ENCODE measurements at regions not wholly inside any gene's neighbourhood (a gene's known extent, or its start where the extent isn't known, plus 50 kb on each side); places are given as distances from the start of the nearest gene placed in this dataset.

DNA sequence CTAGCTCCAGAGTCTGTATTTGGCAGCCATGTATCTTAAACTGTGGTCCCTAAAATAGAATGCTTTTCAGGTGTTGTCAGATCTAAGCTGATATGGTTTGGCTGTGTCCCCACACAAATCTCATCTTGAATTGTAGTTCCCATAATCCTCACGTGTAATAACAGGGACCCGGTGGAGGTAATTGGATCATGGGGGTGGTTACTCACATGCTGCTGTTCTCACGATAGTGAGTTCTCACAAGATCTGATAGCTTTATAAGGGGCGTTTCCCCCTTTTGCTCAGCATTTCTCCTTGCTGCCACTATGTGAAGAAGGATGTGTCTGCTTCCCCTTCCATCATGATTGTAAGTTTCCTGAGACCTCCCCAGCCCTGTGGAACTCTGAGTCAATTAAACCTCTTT lies 199.9 kb upstream of the ISX start:
- DNase-seq (ENCODE audit: low read depth in 1 of 2, low spot score in 1 of 2) (no peak), FAIRE-seq (no peak), ATAC-seq (no peak)
- Histone ChIP-seq H3K4me3 (no peak overlapping the region), H3K27ac (no peak overlapping the region), H3K9me3 (no peaks in the 10 kb centered on the region), H3K4me1 (no peaks in the 10 kb centered on the region), H3K4me2 (no peak overlapping the region)
- POLR2A ChIA-PET = no interaction called here
- TF ChIP-seq RCOR1 (IDR thresholded peaks at IDR 0.05; ENCODE audit: low read depth, low read length) = no peak
- TF ChIP-seq NPAS2 (CRISPR knock-in tag; IDR thresholded peaks at IDR 0.05; ENCODE audit: borderline replicate concordance) = no peak
- TF ChIP-seq, protein P1, sequence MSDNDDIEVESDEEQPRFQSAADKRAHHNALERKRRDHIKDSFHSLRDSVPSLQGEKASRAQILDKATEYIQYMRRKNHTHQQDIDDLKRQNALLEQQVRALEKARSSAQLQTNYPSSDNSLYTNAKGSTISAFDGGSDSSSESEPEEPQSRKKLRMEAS (IDR thresholded peaks at IDR 0.05) = no peak
- no peak for TF ChIP-seq CHD2 (IDR thresholded peaks at IDR 0.05; ENCODE audit: low read length, partially characterized antibody)
- TF ChIP-seq CBX8 (IDR thresholded peaks at IDR 0.05) = no peak
- TF ChIP-seq RFX5 (IDR thresholded peaks at IDR 0.05) = no peak
- no peak for TF ChIP-seq POLR2AphosphoS2 (conservative IDR thresholded peaks at IDR 0.05; ENCODE audit: low read length)
- TF ChIP-seq TFCP2L1 (CRISPR knock-in tag; IDR thresholded peaks at IDR 0.05) = no peak
- TF ChIP-seq, protein P2, sequence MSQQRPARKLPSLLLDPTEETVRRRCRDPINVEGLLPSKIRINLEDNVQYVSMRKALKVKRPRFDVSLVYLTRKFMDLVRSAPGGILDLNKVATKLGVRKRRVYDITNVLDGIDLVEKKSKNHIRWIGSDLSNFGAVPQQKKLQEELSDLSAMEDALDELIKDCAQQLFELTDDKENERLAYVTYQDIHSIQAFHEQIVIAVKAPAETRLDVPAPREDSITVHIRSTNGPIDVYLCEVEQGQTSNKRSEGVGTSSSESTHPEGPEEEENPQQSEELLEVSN (IDR thresholded peaks at IDR 0.05; ENCODE audit: borderline replicate concordance, low read depth) = no peak
- no peak for TF ChIP-seq HOXA7 (CRISPR knock-in tag; IDR thresholded peaks at IDR 0.05)
- no peak for TF ChIP-seq ZNF302 (CRISPR knock-in tag; IDR thresholded peaks at IDR 0.05)
- TF ChIP-seq, protein P3, sequence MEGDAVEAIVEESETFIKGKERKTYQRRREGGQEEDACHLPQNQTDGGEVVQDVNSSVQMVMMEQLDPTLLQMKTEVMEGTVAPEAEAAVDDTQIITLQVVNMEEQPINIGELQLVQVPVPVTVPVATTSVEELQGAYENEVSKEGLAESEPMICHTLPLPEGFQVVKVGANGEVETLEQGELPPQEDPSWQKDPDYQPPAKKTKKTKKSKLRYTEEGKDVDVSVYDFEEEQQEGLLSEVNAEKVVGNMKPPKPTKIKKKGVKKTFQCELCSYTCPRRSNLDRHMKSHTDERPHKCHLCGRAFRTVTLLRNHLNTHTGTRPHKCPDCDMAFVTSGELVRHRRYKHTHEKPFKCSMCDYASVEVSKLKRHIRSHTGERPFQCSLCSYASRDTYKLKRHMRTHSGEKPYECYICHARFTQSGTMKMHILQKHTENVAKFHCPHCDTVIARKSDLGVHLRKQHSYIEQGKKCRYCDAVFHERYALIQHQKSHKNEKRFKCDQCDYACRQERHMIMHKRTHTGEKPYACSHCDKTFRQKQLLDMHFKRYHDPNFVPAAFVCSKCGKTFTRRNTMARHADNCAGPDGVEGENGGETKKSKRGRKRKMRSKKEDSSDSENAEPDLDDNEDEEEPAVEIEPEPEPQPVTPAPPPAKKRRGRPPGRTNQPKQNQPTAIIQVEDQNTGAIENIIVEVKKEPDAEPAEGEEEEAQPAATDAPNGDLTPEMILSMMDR (IDR thresholded peaks at IDR 0.05) = no peak
- no peak for TF ChIP-seq HDAC2 (IDR thresholded peaks at IDR 0.05)
- TF ChIP-seq SMC3 (IDR thresholded peaks at IDR 0.05) = no peak
- no peak for TF ChIP-seq EHF (CRISPR knock-in tag; IDR thresholded peaks at IDR 0.05)
- TF ChIP-seq SREBF2 (IDR thresholded peaks at IDR 0.05) = no peak
- TF ChIP-seq, protein P4, sequence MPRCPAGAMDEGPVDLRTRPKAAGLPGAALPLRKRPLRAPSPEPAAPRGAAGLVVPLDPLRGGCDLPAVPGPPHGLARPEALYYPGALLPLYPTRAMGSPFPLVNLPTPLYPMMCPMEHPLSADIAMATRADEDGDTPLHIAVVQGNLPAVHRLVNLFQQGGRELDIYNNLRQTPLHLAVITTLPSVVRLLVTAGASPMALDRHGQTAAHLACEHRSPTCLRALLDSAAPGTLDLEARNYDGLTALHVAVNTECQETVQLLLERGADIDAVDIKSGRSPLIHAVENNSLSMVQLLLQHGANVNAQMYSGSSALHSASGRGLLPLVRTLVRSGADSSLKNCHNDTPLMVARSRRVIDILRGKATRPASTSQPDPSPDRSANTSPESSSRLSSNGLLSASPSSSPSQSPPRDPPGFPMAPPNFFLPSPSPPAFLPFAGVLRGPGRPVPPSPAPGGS (IDR thresholded peaks at IDR 0.05) = no peak
- 13% methylated on average over 4 of the region's 4 CpGs for WGBS (ENCODE audit: missing lambda C conversion rate)
- CTCF ChIA-PET = no interaction called here

DNA sequence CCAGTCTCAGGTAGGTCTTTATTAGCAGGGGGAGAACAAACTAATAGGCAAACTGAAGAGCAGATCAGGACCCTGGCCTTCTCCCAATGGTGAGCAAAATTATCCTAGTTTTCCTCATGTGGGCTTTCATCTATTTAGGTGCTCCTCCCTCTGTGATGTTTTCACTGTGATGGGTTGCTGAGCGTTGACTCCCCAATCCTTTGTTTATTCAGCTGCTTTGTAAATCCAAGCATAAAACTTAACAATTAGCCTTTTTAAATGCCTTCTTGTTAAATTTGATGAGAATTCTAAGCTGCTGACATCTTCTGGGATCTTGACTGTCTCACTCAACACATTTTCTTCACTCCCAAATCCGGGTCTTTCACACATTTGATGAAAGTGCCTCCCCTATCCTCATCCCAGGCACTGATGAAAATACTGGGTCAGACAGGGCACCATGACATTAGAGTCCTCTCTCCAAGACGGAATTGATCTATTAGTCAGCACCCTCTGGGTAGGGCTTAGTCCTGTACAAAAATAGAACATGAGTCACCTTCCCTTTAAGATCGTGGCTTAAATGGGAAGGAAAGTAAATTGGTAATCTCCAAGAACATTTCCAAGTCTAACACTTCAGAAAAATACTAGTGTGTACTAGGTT lies 199.3 kb upstream of the ISX start:
- ATAC-seq = no peak
- no peak for TF ChIP-seq RFX5 (IDR thresholded peaks at IDR 0.05)
- TF ChIP-seq MYC (IDR thresholded peaks at IDR 0.05; ENCODE audit: borderline replicate concordance, low read length) = no peak
- TF ChIP-seq RARB (CRISPR knock-in tag; IDR thresholded peaks at IDR 0.05) = no peak
- no peak for TF ChIP-seq SMC3 (IDR thresholded peaks at IDR 0.05)
- TF ChIP-seq CEBPB (IDR thresholded peaks at IDR 0.05) = no peak
- no peak for TF ChIP-seq FOXS1 (CRISPR knock-in tag; IDR thresholded peaks at IDR 0.05)
- TF ChIP-seq, protein P5, sequence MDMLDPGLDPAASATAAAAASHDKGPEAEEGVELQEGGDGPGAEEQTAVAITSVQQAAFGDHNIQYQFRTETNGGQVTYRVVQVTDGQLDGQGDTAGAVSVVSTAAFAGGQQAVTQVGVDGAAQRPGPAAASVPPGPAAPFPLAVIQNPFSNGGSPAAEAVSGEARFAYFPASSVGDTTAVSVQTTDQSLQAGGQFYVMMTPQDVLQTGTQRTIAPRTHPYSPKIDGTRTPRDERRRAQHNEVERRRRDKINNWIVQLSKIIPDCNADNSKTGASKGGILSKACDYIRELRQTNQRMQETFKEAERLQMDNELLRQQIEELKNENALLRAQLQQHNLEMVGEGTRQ (IDR thresholded peaks at IDR 0.05) = no peak
- TF ChIP-seq, protein P2 (IDR thresholded peaks at IDR 0.05; ENCODE audit: borderline replicate concordance, low read depth) = no peak
- no peak for TF ChIP-seq EHMT2 (IDR thresholded peaks at IDR 0.05; ENCODE audit: low read depth)
- TF ChIP-seq, protein P6, sequence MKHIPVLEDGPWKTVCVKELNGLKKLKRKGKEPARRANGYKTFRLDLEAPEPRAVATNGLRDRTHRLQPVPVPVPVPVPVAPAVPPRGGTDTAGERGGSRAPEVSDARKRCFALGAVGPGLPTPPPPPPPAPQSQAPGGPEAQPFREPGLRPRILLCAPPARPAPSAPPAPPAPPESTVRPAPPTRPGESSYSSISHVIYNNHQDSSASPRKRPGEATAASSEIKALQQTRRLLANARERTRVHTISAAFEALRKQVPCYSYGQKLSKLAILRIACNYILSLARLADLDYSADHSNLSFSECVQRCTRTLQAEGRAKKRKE (CRISPR knock-in tag; IDR thresholded peaks at IDR 0.05; ENCODE audit: low read depth) = no peak
- no peak for TF ChIP-seq PHF8 (IDR thresholded peaks at IDR 0.05; ENCODE audit: borderline replicate concordance, low read depth)
- H3K9me3 ChIP-seq = no peaks in the 10 kb centered on the region
- ChIA-PET CTCF (no interaction called here), POLR2A (no interaction called here)
- no peak overlapping the region for H3K4me2 ChIP-seq
- no peak for DNase-seq (ENCODE audit: low read depth in 1 of 2, low spot score in 1 of 2)
- H3K4me1 ChIP-seq = no peaks in the 10 kb centered on the region
- FAIRE-seq = no peak
- no peak overlapping the region for H3K27ac ChIP-seq
- H3K4me3 ChIP-seq = no peak overlapping the region
- WGBS (ENCODE audit: missing lambda C conversion rate) = 0% methylated on average over 4 of the region's 4 CpGs
